GM12874 (cell line): ENCODE measurements at regions not wholly inside any gene's neighbourhood (a gene's known extent, or its start where the extent isn't known, plus 50 kb on each side); places are given as distances from the start of the nearest gene placed in this dataset.

ENCODE experiments used
- TF ChIP-seq, protein P1 (sequence below): IDR thresholded peaks from 2 replicates; pipeline ENCODE4 v1.5.1; 2011; ENCODE audit warnings: low read depth, mild to moderate bottlenecking, control low read depth, low read length, moderate library complexity; ENCODE audit not compliant: insufficient read depth

DNA sequence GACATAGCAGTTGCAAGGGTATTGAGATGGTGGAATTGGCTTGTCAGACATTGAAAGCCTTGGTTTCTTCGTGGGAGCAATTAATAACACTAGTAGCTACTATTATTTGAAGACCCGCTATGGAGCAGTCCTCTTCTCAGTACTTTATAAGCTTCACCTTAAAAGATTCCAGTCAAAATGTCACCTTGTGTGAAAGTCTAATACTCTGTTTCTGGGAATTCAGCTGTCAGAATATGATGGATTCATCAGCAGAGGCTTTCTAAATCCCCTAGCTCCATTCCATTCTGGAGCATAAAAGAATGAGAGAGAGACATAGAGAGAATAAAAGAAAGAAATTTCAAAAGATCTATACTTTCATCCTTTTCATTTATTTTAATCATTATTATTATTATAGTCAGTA is 375.9 kb upstream of the ADGRL2 start:
- TF ChIP-seq, protein P1, sequence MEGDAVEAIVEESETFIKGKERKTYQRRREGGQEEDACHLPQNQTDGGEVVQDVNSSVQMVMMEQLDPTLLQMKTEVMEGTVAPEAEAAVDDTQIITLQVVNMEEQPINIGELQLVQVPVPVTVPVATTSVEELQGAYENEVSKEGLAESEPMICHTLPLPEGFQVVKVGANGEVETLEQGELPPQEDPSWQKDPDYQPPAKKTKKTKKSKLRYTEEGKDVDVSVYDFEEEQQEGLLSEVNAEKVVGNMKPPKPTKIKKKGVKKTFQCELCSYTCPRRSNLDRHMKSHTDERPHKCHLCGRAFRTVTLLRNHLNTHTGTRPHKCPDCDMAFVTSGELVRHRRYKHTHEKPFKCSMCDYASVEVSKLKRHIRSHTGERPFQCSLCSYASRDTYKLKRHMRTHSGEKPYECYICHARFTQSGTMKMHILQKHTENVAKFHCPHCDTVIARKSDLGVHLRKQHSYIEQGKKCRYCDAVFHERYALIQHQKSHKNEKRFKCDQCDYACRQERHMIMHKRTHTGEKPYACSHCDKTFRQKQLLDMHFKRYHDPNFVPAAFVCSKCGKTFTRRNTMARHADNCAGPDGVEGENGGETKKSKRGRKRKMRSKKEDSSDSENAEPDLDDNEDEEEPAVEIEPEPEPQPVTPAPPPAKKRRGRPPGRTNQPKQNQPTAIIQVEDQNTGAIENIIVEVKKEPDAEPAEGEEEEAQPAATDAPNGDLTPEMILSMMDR: no peak

DNA sequence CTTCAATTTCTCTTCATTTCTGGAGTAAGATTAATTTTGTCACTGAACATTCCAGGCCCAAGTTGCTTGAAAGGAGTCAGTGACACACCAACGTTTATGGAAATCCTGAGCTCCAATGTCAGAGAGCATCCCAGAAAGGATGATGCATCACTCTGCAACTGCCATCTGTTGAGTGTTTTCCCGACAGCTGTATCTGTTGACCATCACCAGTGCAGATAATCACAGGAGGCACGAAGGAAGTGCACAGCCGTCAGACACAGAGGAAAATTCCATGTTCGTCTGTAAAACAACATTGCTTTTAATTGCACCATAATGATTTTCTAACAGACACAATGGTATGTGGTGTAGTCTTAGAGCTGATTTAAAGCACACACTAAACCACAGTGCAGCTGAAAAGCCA is 376.7 kb upstream of the ADGRL2 start:
- TF ChIP-seq, protein P1: no peak

DNA sequence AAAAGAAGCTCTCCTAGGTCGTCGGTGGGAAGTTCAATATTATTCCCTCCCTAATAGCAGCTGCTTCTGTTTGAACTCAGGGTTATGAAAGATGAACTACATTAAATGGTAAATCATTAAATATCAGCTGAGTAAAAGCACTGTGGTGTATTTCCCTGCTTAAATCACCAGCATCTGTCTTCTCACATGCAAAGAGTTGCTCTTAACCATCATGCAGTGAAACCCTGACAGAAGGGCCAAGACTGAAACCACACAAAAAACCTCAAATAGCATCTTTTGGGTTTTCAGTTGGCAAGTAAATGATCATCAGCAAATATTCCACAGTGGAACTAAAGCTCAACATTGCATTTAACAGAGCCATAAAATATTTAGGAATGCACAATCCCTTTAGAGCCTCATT is 380.0 kb upstream of the ADGRL2 start:
- TF ChIP-seq, protein P1: no peak

- TF ChIP-seq, protein P1: peak; percentile 82
Observed at GRCh38 chr1:81414488-81415015, 386.2 kb upstream of the ADGRL2 start.

DNA sequence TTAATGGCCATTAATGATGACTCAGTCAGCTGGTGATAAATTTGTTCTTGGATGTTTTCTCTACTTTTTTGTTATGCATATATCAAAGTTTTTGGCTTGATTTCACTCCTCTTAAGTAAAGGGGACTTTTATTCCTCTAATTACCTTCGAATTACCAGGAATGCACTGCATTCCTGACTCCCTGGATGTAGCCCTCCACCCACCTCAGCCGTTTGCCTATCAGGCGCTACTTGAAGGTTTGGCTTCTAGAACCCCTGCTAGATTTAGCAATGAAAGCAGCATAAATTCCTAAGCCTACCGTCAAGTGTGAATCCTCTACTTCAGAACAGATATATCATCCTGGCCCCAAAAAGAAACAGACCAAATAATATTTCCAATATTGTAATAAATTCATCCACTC is 387.8 kb upstream of the ADGRL2 start:
- TF ChIP-seq, protein P1: no peak

DNA sequence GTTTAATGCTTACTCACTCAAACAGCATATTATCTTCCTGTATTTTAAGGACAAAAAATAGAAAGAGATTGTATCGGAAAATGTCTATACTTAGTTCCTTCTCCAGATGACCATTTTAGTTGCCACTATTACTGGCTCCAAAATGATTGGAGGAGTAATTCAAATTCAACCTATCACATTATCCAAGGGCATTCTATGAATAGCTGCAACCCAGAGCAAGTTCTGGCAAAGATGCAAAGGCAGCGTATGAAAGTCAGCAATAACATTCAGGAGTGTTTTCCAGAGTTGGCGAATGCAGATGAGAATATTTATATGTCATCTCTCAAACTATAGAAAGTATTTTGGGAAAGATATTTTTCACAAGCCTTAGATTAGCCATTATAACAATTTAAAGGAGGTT is 389.8 kb upstream of the ADGRL2 start:
- TF ChIP-seq, protein P1: no peak

GRCh38 chr1:81410351-81410750 is 390.4 kb upstream of the ADGRL2 start:
- TF ChIP-seq, protein P1: no peak
